ENCODE measurements at regions not wholly inside any gene's neighbourhood (a gene's known extent, or its start where the extent isn't known, plus 50 kb on each side); places are given as distances from the start of the nearest gene placed in this dataset.
A peak's percentile ranks its signal among the peaks of the same experiment; 100 is the strongest.

- H3K27me3 ChIP-seq = no peaks in the 10 kb centered on the region
- TF ChIP-seq CTCF (IDR thresholded peaks at IDR 0.05) = no peak
- intact Hi-C loops (cut with DNase I) = loop anchor here in 1 of 10 donors (10.0 kb wide), 1 partner anchor 55 kb away; no protein-coding TSS in a partner anchor
- 87 to 89% methylated on average over 7 of the region's 7 CpGs for WGBS, 2 donors
- no peaks in the 10 kb centered on the region for H3K4me1 ChIP-seq
- H3K9me3 ChIP-seq = peaks cover 0 to 7% (median 0%) of the 10 kb centered on the region in 11 donors
- DNase-seq (no peak), ATAC-seq (no peak)
- H3K4me3 ChIP-seq = no peak overlapping the region
- no peaks in the 10 kb centered on the region for H3K36me3 ChIP-seq
- no peak overlapping the region for H3K27ac ChIP-seq
Observed at GRCh38 chr21:16070207-16070651, 340.4 kb downstream of the USP25 start.

- 73 to 78% methylated on average over 9 of the region's 9 CpGs for WGBS, 2 donors
- ATAC-seq (no peak), DNase-seq (no peak)
- intact Hi-C loops (cut with DNase I) = loop anchor here in 1 of 10 donors (10.0 kb wide), 1 partner anchor 56 kb away; no protein-coding TSS in a partner anchor
- no peak for TF ChIP-seq CTCF (IDR thresholded peaks at IDR 0.05)
- Histone ChIP-seq H3K4me1 (no peaks in the 10 kb centered on the region), H3K27ac (no peak overlapping the region), H3K36me3 (no peaks in the 10 kb centered on the region), H3K27me3 (no peaks in the 10 kb centered on the region), H3K4me3 (peak overlapping the region in 1 of 10 donors; percentile 5), H3K9me3 (no peaks in the 10 kb centered on the region)
Observed at GRCh38 chr21:16071092-16071491, 341.3 kb downstream of the USP25 start.

GRCh38 chr21:16071761-16072160, 342.0 kb downstream of the USP25 start:
- H3K4me1 ChIP-seq = no peaks in the 10 kb centered on the region
- no peak overlapping the region for H3K27ac ChIP-seq
- no peaks in the 10 kb centered on the region for H3K36me3 ChIP-seq
- DNase-seq (no peak), ATAC-seq (no peak)
- TF ChIP-seq CTCF (IDR thresholded peaks at IDR 0.05) = no peak
- WGBS, 2 donors = 59 to 66% methylated on average over 2 of the region's 2 CpGs
- intact Hi-C loops (cut with DNase I) = loop anchor here in 1 of 10 donors (10.0 kb wide), 1 partner anchor 57 kb away; no protein-coding TSS in a partner anchor
- no peak overlapping the region for H3K4me3 ChIP-seq
- H3K9me3 ChIP-seq = no peaks in the 10 kb centered on the region
- no peaks in the 10 kb centered on the region for H3K27me3 ChIP-seq

- WGBS, 2 donors = 90 to 92% methylated on average over 3 of the region's 3 CpGs
- H3K4me3 ChIP-seq = no peak overlapping the region
- H3K27me3 ChIP-seq = no peaks in the 10 kb centered on the region
- no peaks in the 10 kb centered on the region for H3K4me1 ChIP-seq
- TF ChIP-seq CTCF (IDR thresholded peaks at IDR 0.05) = no peak
- intact Hi-C loops (cut with DNase I) = loop anchor here in 1 of 10 donors (10.0 kb wide), 1 partner anchor 57 kb away; no protein-coding TSS in a partner anchor
- H3K36me3 ChIP-seq = no peaks in the 10 kb centered on the region
- H3K9me3 ChIP-seq = no peaks in the 10 kb centered on the region
- ATAC-seq = no peak
- H3K27ac ChIP-seq = no peak overlapping the region
- DNase-seq = no peak
Observed at GRCh38 chr21:16072221-16072620, 342.4 kb downstream of the USP25 start.
